Fibroblast of peridontal ligament (primary cell): ENCODE measurements at regions not wholly inside any gene's neighbourhood (a gene's known extent, or its start where the extent isn't known, plus 50 kb on each side); places are given as distances from the start of the nearest gene placed in this dataset.
"Not testable (repeated sequence)": the region's sequence is repeated elsewhere in the genome, so short reads cannot be mapped to it uniquely, and the experiment has no call there.

Experiments
- DNase-seq: peaks from one replicate; pipeline ENCODE4 v3.0.0-alpha.2; 2010; ENCODE audit errors: extremely low read depth

GRCh38 chr16:29328528-29328927 is 78.0 kb downstream of the NPIPB11 start:
- not testable (repeated sequence) for DNase-seq

- peak; percentile 40 for DNase-seq
These were observed 78.7 kb downstream of the NPIPB11 start for GRCh38 chr16:29327631-29328408.

GRCh38 chr16:29326164-29327125 is 80.1 kb downstream of the NPIPB11 start:
- DNase-seq, result not testable (repeated sequence)

GRCh38 chr16:29323725-29324124 is 82.8 kb downstream of the NPIPB11 start:
- not testable (repeated sequence) for DNase-seq

GRCh38 chr16:29321585-29321984 is 84.9 kb downstream of the NPIPB11 start:
- DNase-seq, result no peak

GRCh38 chr16:29321000-29321393 is 85.5 kb downstream of the NPIPB11 start:
- DNase-seq, result no peak

GRCh38 chr16:29320274-29320999 is 86.1 kb downstream of the NPIPB11 start:
- DNase-seq, result no peak

GRCh38 chr16:29319726-29320125 is 86.8 kb downstream of the NPIPB11 start:
- no peak for DNase-seq

GRCh38 chr16:29318561-29318968 is 87.9 kb downstream of the NPIPB11 start:
- peak; percentile 75 for DNase-seq

- no peak for DNase-seq
These were observed 88.5 kb downstream of the NPIPB11 start for GRCh38 chr16:29318037-29318436.

- DNase-seq, result no peak
These were observed 89.2 kb downstream of the NPIPB11 start for GRCh38 chr16:29317269-29317668.

- no peak for DNase-seq
These were observed 89.7 kb downstream of the NPIPB11 start for GRCh38 chr16:29316761-29317183.

GRCh38 chr16:29315916-29316517 is 90.5 kb downstream of the NPIPB11 start:
- DNase-seq, result no peak

GRCh38 chr16:29315046-29315445 is 91.5 kb downstream of the NPIPB11 start:
- DNase-seq, result peak; percentile 69

- no peak for DNase-seq
These were observed 92.1 kb downstream of the NPIPB11 start for GRCh38 chr16:29314292-29314934.

- no peak for DNase-seq
These were observed 92.9 kb downstream of the NPIPB11 start for GRCh38 chr16:29313559-29314048.

GRCh38 chr16:29312835-29313558 is 93.5 kb downstream of the NPIPB11 start:
- no peak for DNase-seq

- DNase-seq, result not testable (repeated sequence)
These were observed 94.2 kb downstream of the NPIPB11 start for GRCh38 chr16:29312345-29312675.

- no peak for DNase-seq
These were observed 94.8 kb downstream of the NPIPB11 start for GRCh38 chr16:29311461-29312344.
